NCI-H1092 (cell line): ENCODE measurements at regions not wholly inside any gene's neighbourhood (a gene's known extent, or its start where the extent isn't known, plus 50 kb on each side); places are given as distances from the start of the nearest gene placed in this dataset.

Experiments used
- DNase-seq: peaks from one replicate; lab custom pipeline; 2025; lab: John Stamatoyannopoulos, UW

- DNase-seq: no peak
These were observed 881.3 kb downstream of the CDH11 start for GRCh38 chr16:64240586-64240985.

- no peak for DNase-seq
These were observed 883.3 kb downstream of the CDH11 start for GRCh38 chr16:64238571-64238970.

- DNase-seq: no peak
These were observed 885.5 kb downstream of the CDH11 start for GRCh38 chr16:64236316-64236715.

GRCh38 chr16:64234200-64234599 is 887.7 kb downstream of the CDH11 start:
- DNase-seq: no peak

GRCh38 chr16:64225696-64226095 is 896.2 kb downstream of the CDH11 start:
- no peak for DNase-seq

GRCh38 chr16:64225036-64225435 is 896.8 kb downstream of the CDH11 start:
- no peak for DNase-seq

- DNase-seq: no peak
These were observed 903.9 kb downstream of the CDH11 start for GRCh38 chr16:64217789-64218535.

GRCh38 chr16:64215730-64216129 is 906.1 kb downstream of the CDH11 start:
- DNase-seq: no peak

GRCh38 chr16:64211331-64211730 is 910.5 kb downstream of the CDH11 start:
- no peak for DNase-seq

- no peak for DNase-seq
These were observed 915.0 kb downstream of the CDH11 start for GRCh38 chr16:64206862-64207261.

- DNase-seq: no peak
These were observed 918.7 kb downstream of the CDH11 start for GRCh38 chr16:64203126-64203525.

- DNase-seq: no peak
These were observed 919.3 kb downstream of the CDH11 start for GRCh38 chr16:64202571-64202970.

GRCh38 chr16:64196444-64196843 is 925.4 kb downstream of the CDH11 start:
- DNase-seq: no peak

GRCh38 chr16:64185954-64186353 is 935.9 kb downstream of the CDH11 start:
- DNase-seq: no peak

- no peak for DNase-seq
These were observed 937.7 kb downstream of the CDH11 start for GRCh38 chr16:64184156-64184555.

- no peak for DNase-seq
These were observed 938.9 kb downstream of the CDH11 start for GRCh38 chr16:64182985-64183384.

GRCh38 chr16:64181271-64181925 is 940.5 kb downstream of the CDH11 start:
- DNase-seq: no peak

GRCh38 chr16:64180136-64180900 is 941.5 kb downstream of the CDH11 start:
- DNase-seq: no peak

- DNase-seq: no peak
These were observed 947.5 kb downstream of the CDH11 start for GRCh38 chr16:64174327-64174726.

- no peak for DNase-seq
These were observed 949.2 kb downstream of the CDH11 start for GRCh38 chr16:64172652-64173051.

- no peak for DNase-seq
These were observed 949.6 kb downstream of the CDH11 start for GRCh38 chr16:64172226-64172625.

GRCh38 chr16:64171632-64172031 is 950.2 kb downstream of the CDH11 start:
- DNase-seq: no peak

- DNase-seq: no peak
These were observed 953.5 kb downstream of the CDH11 start for GRCh38 chr16:64168371-64168770.
